Activated naive CD4-positive, alpha-beta T cell (primary cell): ENCODE measurements at regions not wholly inside any gene's neighbourhood (a gene's known extent, or its start where the extent isn't known, plus 50 kb on each side); places are given as distances from the start of the nearest gene placed in this dataset.
"Not testable (repeated sequence)": the region's sequence is repeated elsewhere in the genome, so short reads cannot be mapped to it uniquely, and the experiment has no call there.

ENCODE experiments used
- DNase-seq, 4 experiments: peaks; one replicate each; lab custom pipeline; 2025; lab: John Stamatoyannopoulos, UW

DNA sequence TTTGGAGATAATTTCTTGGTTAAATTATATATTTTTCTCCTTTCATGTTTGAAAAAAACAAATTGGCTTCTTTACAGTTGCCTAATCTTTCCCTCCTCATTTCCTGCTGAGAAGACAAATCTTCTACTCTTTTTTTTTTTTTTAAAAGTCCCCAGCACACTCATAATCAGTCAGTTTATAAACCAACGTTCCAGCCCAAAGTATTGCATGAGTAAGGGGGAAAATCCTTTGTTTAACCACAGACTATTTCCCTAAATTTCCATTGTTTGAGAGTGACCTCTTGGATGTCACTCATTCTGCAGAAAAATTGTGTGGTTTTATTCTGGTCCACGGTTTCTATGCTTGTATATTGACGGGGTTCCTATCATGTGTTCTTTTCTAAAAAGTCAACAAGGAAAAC, 55.1 kb upstream of the TLR4 start:
- DNase-seq, result no peak

DNA sequence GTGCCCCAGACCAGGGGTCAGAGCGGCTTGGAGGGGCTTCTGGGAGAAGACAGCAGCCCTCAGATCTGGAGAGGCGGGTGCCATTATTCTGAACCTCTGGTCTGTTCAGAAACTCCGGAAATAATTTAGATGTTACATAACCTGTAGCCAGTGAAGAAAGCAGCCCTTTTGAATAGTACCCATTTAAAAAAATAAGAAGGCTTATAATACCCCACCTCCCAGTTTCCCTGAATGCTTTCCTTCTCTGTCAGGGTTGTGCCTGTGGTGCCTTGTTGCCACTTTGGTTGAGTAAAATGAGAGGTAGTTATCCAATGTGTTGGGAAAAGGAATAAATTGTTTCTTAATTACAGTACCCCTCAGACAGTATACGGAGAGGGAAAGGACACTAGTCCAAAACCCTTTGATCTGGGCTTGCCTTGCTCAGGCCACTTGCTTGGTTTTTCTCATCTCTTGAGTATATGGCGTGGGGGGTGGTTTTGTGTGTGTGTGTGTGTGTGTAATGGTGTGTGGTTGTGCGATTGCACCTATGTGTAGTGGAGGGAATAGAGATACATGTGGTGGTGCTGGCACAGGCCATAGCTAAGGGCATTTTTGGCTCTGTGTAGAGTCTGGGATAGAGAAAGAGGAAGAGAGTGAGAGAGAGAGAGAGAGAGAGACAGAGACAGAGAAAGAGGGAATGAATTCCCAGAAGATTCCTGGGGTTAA, 59.1 kb upstream of the TLR4 start:
- DNase-seq, result no peak

DNA sequence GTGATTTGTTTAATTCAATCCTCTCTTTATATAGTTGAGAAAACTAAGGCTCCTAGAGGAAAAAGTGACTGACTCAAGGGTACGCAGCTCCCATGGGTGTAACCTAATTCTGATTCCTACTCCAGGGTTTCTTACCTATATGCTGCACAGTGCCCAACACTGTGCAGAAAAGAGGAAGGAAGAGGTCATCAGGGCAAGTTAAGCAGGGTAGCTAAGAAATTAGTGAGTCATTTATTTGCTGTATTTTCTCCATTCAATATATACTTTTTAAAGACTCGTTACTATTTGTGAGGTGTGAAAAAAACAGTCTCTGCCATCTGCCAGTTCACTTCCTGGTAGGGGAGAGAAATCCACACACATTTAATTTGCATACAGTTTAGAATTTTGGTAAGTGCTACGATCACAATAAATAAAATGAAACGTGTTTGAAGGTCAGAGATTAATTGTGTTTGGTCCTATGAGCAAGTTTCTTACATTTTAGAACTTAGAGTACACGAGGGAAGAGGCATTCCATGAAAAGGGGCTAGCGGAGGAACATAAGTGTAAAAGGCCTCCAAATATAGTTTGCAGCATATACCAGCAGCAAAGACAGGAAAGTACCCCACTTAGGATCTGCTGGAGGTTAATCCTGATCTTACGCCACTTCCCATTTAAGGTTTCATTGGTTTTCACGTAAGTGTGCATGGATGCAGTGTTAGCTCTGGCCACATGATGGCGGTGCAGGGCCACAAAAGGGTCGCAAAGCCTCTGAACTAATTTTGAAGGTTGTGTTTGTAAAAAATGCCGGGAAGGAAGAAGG, 59.9 kb upstream of the TLR4 start:
- peak in 2 of 4 experiments; percentile 1 to 6 for DNase-seq

DNA sequence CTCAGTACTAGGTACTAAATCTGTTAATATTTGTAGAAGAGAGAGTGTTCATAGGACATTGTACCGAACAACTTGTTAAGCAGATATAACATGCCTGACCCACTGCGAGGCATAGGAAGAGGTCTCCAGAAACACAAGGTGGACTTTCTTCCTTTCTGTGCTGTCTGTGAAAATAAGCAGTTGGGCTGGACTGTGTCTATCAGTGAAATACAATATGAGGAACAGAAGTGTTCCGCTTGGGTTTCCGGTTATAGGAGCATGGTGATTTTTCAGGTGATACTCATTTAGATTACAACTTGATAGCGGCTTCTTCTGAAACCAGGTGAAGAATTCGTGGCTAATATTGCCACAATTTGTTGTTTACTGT, 60.9 kb upstream of the TLR4 start:
- DNase-seq, result no peak

DNA sequence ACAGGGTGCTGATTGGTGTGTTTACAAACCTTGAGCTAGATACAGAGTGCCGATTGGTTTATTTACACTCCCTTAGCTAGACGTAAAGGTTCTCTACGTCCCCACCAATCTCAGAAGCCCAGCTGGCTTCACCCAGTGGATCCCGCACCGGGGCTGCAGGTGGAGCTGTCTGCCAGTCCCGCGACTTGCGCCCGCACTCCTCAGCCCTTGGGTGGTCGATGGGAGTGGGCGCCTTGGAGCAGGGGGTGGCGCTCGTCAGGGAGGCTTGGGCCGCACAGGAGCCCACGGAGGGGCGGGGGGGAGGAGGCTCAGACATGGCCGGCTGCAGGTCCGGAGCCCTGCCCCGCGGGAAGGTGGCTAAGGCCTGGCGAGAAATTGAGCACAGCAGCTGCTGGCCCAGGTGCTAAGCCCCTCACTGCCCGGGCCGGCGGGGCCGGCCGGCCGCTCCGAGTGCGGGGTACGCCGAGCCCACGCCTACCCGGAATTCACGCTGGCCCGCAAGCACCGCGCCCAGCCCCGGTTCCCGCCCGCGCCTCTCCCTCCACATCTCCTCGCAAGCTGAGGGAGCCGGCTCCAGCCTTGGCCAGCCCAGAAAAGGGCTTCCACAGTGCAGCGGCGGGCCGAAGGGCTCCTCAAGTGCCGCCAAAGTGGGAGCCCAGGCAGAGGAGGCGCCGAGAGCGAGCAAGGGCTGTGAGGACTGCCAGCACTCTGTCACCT, 61.5 kb upstream of the TLR4 start:
- not testable (repeated sequence) for DNase-seq

DNA sequence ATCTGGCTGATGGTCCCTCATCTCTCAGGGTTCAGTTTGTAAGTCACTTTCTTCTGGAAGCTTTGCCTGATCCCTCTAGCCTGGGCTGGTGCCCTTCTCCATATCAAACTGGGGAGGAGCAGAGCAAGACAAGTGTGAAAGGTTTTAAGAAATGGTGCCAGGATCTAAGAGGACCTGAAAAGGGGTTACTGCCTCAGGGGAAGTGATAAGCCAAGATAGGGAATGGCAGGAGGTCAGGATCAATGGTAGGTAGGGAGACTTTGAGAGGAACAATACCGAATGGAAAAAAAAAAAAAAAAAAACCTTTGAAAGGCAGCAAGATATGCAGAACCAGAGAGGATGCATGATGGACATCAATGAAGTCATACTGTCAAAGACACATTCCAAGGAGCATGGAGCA, 67.5 kb upstream of the TLR4 start:
- DNase-seq, result no peak

DNA sequence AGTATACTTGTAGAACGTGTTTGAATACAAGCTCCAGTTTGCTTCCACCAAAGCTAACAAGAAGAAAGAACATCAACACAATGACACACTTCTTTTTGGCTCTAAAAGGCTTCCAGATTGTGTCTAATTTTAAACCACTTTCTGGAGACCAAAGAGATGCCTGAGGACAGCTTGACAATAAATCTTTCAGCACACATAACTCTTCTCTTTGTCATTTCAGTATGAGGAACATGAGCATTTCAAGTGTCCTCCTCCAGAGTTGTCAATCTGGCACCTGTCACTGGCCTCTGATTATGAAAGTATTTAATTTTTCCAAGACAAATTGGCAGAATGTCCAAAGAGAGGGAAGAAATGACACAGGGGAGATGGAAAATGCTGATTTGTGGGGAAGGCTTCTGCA, 79.0 kb upstream of the TLR4 start:
- DNase-seq, result no peak

DNA sequence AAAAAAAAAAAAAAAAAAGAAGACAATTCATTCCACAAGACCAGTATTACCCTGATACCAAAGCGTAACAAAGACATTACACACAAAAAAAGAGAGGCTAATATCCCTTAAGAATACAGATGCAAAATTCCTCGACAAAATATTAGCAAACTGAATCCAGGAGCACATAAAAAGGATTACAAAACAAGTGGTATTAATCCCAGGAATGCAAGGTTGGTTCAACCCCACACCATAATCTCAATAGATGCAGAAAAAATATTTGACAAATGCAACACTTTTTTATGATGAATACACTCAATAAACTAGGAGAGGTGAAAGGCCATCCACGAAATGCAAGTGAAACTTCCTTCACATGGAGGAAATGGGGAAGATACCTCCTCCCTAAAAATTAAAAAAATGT, 80.1 kb upstream of the TLR4 start:
- no peak for DNase-seq

DNA sequence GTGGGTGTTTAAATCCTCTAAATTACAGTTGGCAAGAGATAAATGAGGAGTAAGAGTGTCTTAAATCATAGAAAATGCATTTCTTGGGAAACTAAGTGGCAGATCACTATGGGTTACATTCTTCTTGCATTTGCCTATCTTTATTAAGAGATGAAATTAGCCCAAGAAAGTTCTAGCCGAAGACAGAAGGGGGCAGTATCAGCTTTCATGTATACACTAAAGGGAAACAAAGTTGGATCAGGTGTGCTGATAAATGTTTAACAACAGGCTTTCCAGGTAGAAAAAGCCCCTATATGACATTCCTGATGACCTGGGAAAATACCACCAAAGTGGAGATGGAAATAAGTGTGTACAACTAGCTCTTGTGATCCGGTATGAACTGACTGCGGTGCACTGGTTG, 81.9 kb upstream of the TLR4 start:
- DNase-seq, result no peak

DNA sequence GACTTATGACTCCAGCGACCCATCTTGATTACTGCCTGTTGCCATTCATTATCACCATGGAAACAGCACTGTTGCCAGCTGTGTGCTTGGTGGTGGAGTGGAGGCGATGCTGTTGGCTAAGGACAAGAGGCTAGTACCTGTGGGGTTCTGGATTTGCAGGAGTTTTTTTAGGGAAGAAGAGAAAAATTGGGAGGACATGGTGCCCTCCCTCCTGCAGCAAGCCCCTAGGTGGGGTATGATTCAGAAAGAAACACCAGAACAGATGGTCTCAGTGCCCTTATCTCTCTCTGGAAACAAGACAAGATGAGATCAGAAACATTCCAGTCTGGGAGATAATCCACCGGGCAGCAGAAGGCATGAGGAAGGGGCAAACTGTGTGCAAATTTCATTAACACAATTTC, 87.8 kb upstream of the TLR4 start:
- DNase-seq, result no peak

DNA sequence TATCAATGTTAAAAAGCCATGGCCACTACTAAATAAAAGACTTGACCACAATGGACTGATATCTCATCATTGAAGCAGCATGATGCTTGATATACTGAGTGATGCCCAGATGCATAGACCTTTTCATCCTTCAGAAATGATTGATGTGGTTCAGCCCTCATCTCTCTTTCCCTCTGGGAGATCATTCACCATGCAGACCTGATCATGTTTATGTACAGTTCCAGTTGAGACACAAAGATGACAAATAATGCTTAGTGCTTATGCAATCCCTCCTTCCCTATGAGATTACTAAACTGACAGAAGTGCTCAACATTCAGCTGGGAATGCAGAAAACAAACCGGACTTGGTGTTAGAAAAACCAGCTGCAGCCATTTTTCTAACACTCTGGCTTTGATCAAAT, 91.9 kb upstream of the TLR4 start:
- no peak for DNase-seq

DNA sequence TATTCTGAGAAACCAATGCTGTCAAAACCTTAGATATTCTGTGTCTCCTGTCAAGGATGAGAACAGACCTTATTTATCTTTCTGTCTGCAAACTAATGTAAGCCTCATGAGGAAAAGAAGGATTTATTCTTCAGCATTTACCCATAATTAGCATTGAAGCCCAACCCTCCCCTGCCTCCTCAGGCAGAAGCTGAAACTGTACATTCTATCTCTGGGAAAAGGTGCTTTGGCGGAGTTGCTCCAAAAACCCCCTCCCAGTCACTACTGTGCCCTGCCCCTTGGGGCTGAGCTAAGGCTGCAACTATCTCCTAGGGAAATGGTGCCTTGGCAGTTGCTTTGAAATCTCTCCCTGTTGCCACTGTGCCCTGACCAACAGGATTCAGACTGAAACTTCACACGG, 106.2 kb upstream of the TLR4 start:
- no peak for DNase-seq

DNA sequence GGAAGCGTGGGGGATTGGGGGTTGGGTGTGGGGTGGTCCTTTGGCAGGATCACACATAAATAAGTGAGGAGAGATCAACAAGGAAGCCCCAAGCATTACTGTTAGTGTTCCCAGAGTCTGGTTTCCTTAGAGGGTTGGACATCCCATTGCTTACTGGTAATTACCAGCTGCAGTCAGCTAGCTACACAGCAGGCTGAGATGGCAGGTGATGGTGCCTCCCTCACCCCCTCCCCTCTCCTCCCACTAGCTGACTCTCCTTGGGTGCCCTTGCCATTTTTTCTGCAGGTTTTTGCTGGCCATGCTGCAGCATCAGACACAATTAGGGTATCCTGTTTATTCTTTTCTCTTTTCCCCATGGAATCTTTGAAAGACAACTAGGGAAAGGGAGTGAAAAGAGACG, 107.5 kb upstream of the TLR4 start:
- DNase-seq, result no peak

DNA sequence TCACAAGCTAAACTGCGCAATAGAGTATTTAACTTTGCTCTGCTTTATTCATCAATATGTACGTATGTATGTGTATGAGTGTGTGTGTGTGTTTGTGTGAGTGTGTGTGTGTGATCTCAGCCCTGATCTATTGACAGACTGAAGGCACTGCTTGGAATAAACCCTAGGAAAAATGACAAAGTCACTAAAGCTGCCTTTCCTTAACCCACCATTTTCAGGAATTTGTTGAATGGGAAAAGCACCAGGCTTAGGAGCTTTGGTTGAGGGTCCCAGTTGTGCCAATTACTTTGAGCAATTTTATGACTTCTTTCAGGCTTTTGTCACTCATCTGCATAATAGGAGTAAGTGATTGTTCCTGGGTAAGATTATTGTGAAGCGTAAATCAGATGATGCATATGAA, 108.6 kb upstream of the TLR4 start:
- no peak for DNase-seq

DNA sequence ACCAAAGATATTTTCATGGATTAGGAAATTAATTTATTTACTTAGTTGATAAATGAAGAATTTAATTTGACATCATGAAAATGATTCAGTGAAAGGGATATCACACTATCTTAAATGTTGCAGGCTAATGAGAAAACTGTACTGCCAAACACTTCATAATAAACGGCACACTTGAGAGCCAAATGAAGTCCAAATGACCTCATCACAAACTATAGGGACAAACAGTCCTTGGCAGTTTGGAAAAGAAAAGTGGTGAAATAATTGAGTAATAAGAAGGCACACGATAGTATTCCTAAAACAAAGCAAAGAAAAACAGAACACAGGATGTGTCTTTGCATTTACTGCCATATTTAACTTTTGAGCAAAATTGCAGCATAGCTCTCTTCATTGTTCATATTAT, 116.9 kb upstream of the TLR4 start:
- no peak for DNase-seq

DNA sequence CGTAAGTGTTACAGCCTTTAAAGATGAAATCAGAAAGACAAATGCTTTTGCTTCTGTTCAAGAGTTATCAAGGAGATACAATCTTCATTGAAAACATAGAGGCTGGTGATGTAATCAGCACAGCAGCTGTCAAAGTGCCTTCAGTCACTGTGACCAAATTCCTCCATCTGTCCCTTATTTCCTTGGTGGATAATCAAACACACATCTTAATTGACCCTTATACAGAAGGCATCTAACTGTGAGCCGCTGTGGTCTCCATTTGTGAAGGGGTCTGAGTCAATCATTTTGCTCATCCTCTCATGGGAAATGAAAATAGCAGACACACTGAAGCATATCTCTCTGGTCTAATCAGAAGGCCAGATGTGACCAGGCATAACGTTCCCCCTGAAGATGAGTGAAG, 130.1 kb upstream of the TLR4 start:
- no peak for DNase-seq

DNA sequence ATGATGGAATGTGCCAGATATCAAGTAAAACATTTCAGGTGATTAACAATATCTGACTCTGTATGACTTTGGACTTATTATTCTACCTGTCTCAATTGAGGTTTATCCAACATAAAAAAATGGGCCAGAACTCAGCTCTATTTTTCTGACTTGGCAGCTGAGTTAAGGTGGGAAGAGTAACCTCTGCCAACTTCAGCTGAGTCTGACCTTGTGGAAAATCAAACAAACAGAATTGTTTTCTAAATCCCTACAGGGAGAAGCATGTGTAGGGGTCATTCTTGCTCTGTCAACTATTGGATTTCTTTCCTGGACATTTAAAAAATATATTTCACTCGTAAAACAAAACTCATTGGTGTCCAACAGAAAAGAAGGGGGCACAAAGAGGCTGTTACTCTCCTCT, 139.4 kb upstream of the TLR4 start:
- DNase-seq, result no peak

DNA sequence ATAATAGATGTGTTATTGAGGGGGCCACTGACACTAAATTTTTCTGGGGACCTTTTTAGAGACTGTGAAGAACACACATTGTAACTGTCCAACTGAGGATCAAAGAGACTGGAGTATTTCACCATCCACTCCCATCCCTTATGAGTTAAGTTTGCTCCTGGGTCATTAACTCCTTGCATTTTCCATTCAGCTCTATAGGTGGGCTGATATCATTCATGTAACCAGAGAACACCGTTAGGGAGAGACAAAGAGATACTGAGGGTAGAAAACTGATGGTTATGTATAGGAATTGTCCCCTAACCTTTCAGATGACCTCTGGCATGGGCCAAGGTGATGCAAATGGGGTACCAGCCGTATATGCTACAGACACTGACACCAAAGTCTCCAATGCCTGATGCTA, 142.4 kb upstream of the TLR4 start:
- DNase-seq, result no peak

DNA sequence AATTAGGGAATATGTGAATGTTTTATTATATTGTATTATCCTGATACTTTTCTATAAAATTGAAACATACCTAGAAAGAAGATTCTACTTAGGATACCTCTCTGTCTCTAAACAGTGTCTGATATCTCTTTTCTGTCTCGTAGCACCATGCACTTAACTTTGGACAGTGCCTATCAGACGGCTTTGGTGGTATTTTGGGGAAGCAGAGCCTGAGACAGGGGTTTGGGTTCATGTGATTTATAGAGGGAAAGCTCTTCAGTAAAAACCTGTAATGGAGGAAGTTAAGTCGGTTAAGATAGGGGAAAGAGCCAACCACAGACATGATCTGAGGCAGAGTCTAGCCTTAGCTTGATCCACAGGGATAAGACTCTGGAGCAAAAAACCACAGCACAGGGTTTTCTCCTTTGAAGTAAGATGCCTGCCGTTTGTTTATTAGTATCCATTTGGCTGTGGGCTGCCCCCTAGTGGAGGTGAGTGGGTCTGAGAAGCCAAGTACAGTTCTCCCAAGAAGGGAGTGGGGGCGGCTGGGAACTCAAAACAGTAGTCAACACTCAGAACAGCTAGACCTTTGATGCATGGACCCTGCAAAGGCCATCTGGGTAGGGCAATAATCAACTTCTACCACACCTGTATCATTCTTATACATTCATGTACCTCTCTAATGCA, 141.2 kb upstream of the ASTN2 start:
- no peak for DNase-seq

DNA sequence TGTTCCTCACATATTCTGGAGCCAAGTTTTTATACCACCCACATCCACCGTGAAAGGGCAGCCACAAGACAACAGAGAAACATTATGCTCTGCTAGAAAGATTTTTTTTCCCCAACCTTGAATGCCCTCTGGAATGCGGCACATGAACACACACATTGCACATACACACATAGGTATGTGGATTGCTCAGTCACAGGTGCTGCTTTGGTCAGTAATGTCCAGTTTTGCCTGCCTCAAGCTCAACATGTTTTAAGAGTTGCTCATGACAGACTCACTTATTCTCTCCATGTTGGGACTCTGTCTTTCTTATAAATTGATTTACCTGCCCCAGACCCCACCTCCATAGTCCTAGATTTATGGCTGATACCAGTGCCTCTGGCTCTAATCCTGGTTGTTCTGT, 138.0 kb upstream of the ASTN2 start:
- no peak for DNase-seq

DNA sequence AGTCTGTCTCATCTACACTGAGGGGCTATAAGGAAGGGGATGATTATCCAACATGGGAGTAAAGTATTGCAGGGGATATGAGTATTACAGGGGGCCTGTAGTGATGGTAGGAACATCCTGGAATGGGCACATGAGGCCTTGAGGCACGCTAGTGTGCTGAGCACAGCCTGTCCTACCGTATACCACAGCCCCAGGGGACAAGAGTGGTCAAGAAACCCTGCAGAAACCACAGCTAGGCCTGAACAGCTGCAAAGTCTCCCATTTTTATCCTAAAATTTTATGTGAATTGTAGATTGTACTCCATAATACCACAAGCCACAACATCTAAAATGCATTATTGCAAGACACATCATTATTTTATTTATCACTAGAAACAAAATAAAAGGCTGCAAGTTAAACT, 136.3 kb upstream of the ASTN2 start:
- no peak for DNase-seq

DNA sequence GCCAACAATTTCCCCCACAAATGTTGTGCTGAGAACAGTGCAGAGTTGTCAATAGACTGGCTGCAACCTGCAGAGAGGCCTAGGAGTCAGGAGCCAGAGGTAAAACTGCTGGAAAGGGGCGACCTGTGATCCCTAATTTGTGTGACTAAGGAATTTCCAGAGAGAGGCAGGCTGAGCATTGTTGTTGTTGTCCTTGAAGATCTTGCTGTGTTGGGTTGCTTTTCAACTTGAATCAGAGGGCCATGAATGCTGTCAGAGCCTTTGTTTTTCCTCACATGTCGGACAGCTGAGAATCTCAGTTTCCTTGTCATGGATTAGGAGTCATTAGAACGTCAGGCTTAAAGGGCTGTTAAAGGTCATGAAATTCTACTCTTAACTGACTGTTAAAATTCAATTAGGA, 134.6 kb upstream of the ASTN2 start:
- DNase-seq, result no peak

DNA sequence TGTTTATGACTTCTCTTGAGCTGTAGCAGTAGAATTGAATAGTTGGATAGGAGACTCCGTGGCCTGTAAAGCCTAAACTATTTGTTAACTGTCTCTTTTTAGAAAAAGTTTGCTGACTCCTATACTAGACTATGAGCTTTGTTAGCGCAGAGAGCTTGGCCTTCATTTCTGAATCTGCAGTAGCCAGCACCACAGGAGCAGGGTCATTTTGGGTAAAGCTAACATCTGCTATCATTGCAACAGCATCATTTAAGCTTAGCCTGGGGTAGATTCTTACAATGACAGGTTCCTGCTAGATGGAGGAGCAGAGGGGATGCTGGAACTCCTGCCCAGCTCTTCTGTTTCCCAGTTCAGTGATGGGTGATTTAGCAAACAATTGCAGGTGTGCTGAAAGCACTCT, 133.7 kb upstream of the ASTN2 start:
- no peak for DNase-seq
